H1 (cell line): ENCODE measurements at regions not wholly inside any gene's neighbourhood (a gene's known extent, or its start where the extent isn't known, plus 50 kb on each side); places are given as distances from the start of the nearest gene placed in this dataset.

ENCODE experiments used
- CTCF ChIA-PET: fragments of 300-600 bp; sonication (Branson Sonifier 250); formaldehyde crosslinking; loops from one replicate; lab custom pipeline; 2021; ENCODE audit not compliant: partially characterized antibody; lab: Charles Lee
- POLR2A ChIA-PET: fragments of 300-600 bp; sonication (Branson Sonifier 250); formaldehyde crosslinking; loops from one replicate; lab custom pipeline; 2021; ENCODE audit warnings: inconsistent platforms; ENCODE audit not compliant: partially characterized antibody; lab: Charles Lee
- DNase-seq, 2 experiments: peaks; one replicate each; pipeline versions ENCODE4 v3.0.0 to v3.0.0-alpha.2; 2010 to 2022; ENCODE audit warnings: low spot score in 2 of 2, low read depth in 1 of 2, mixed read lengths in 1 of 2
- FAIRE-seq: peaks from 2 replicates; lab custom pipeline; 2011; peaks lifted over from hg19 to GRCh38; lab: Jason Lieb, UNC
- H2AFZ ChIP-seq: 2 replicates; pipeline ENCODE4 v1.8.1; 2012; ENCODE audit warnings: low read length, inconsistent platforms
- H2AK5ac ChIP-seq: 2 replicates; pipeline ENCODE4 v1.6.1; 2013; ENCODE audit warnings: low read depth, low read length
- H2BK120ac ChIP-seq: replicated peaks from 2 replicates; pipeline ENCODE3; 2013; ENCODE audit warnings: low read depth, low read length, inconsistent platforms
- H2BK12ac ChIP-seq: 2 replicates; pipeline ENCODE4 v1.6.1; 2013; ENCODE audit warnings: low read depth, low read length
- H2BK15ac ChIP-seq: 2 replicates; pipeline ENCODE4 v1.6.1; 2013; ENCODE audit warnings: low read length
- H2BK20ac ChIP-seq: 2 replicates; pipeline ENCODE4 v1.6.1; 2013; ENCODE audit warnings: low read length
- H2BK5ac ChIP-seq: 2 replicates; pipeline ENCODE4 v1.6.1; 2013; ENCODE audit warnings: low read depth, low read length
- H3K14ac ChIP-seq: 2 replicates; pipeline ENCODE4 v1.6.1; 2013; ENCODE audit warnings: inconsistent platforms; ENCODE audit not compliant: insufficient read length
- H3K18ac ChIP-seq: 2 replicates; pipeline ENCODE4 v1.6.1; 2013; ENCODE audit warnings: low read length; ENCODE audit errors: extremely low read depth
- H3K23ac ChIP-seq: 2 replicates; pipeline ENCODE4 v1.6.1; 2013; ENCODE audit warnings: inconsistent platforms; ENCODE audit not compliant: insufficient read length
- H3K23me2 ChIP-seq: 2 replicates; pipeline ENCODE4 v1.6.1; 2013; ENCODE audit warnings: low read depth, low read length
- H3K27ac ChIP-seq: 2 replicates; pipeline ENCODE4 v1.6.1; 2011; ENCODE audit warnings: low read depth, low read length, inconsistent platforms
- H3K27me3 ChIP-seq, 4 experiments: replicated peaks in 1 of 4; 1 replicate in 1 of 4; 2 replicates in 3 of 4; pipeline versions ENCODE4 v1.6.1 to v1.8.1; 2011 to 2013; ENCODE audit warnings: low read length in 3 of 4, mild to moderate bottlenecking in 3 of 4, inconsistent platforms in 2 of 4, mixed read lengths in 2 of 4, moderate library complexity in 1 of 4; ENCODE audit not compliant: control insufficient read depth in 3 of 4, insufficient read depth in 3 of 4; ENCODE audit errors: extremely low read depth in 1 of 4
- H3K36me3 ChIP-seq, 4 experiments: 2 replicates each; pipeline versions ENCODE4 v1.6.1 to v1.8.1; 2011 to 2013; ENCODE audit warnings: mild to moderate bottlenecking in 4 of 4, low read length in 3 of 4, moderate library complexity in 2 of 4, control low read depth in 1 of 4, inconsistent platforms in 1 of 4; ENCODE audit not compliant: insufficient read depth in 4 of 4, control insufficient read depth in 2 of 4
- H3K4ac ChIP-seq: replicated peaks from 2 replicates; pipeline ENCODE3; 2013; ENCODE audit warnings: low read length, low read depth, mixed read lengths, inconsistent platforms; ENCODE audit not compliant: insufficient read length
- H3K4me1 ChIP-seq, 4 experiments: replicated peaks in 1 of 4; 1 replicate in 1 of 4; 2 replicates in 3 of 4; pipeline versions ENCODE4 v1.6.1 to v1.8.1; 2011 to 2013; ENCODE audit warnings: low read length in 3 of 4, inconsistent platforms in 2 of 4, mixed read lengths in 1 of 4; ENCODE audit not compliant: insufficient read depth in 4 of 4, control insufficient read depth in 3 of 4
- H3K4me2 ChIP-seq, 2 experiments: 2 replicates each; pipeline versions ENCODE4 v1.6.1 to v1.8.1; 2011 to 2013; ENCODE audit warnings: low read depth in 2 of 2, low read length in 2 of 2, control low read depth in 1 of 2, inconsistent platforms in 1 of 2, mild to moderate bottlenecking in 1 of 2; ENCODE audit not compliant: insufficient read depth in 1 of 2
- H3K4me3 ChIP-seq, 4 experiments: fragments of 200-600, 300-600 bp in 1 of 4; sonication (generic), shearing (Covaris generic), sonication (Bioruptor Twin) in 1 of 4; 2 replicates each; pipeline versions ENCODE4 v1.5.1 to v1.8.1; 2011 to 2016; ENCODE audit warnings: low read length in 4 of 4, low read depth in 3 of 4, control low read depth in 2 of 4, inconsistent platforms in 2 of 4, mild to moderate bottlenecking in 2 of 4, mixed read lengths in 1 of 4, moderate library complexity in 1 of 4; ENCODE audit not compliant: insufficient read depth in 2 of 4; ENCODE audit errors: extremely low read depth in 1 of 4
- H3K56ac ChIP-seq: replicated peaks from 2 replicates; pipeline ENCODE3; 2013; ENCODE audit warnings: low read depth, mild to moderate bottlenecking, mixed read lengths, low read length, inconsistent platforms; ENCODE audit not compliant: insufficient read length
- H3K79me1 ChIP-seq: 2 replicates; pipeline ENCODE4 v1.6.1; 2013; ENCODE audit warnings: low read depth, low read length, control low read depth
- H3K79me2 ChIP-seq, 2 experiments: 2 replicates each; pipeline versions ENCODE4 v1.6.1 to v1.8.1; 2012 to 2013; ENCODE audit warnings: low read length in 2 of 2, mild to moderate bottlenecking in 2 of 2, inconsistent platforms in 1 of 2; ENCODE audit not compliant: insufficient read depth in 2 of 2, control insufficient read depth in 1 of 2
- H3K9ac ChIP-seq, 4 experiments: replicated peaks in 1 of 4; 1 replicate in 1 of 4; 2 replicates in 3 of 4; pipeline versions ENCODE4 v1.6.1 to v1.8.1; 2011 to 2013; ENCODE audit warnings: low read depth in 3 of 4, low read length in 3 of 4, control low read depth in 2 of 4, mild to moderate bottlenecking in 2 of 4, moderate library complexity in 2 of 4, inconsistent platforms in 1 of 4; ENCODE audit errors: extremely low read depth in 1 of 4
- H3K9me3 ChIP-seq, 2 experiments: 2 replicates each; pipeline versions ENCODE4 v1.6.1 to v1.8.1; 2012 to 2013; ENCODE audit warnings: mild to moderate bottlenecking in 2 of 2, moderate library complexity in 2 of 2, control low read depth in 1 of 2, inconsistent platforms in 1 of 2, low read depth in 1 of 2, low read length in 1 of 2, mixed read lengths in 1 of 2; ENCODE audit not compliant: insufficient read depth in 2 of 2
- H4K20me1 ChIP-seq, 2 experiments: replicated peaks in 1 of 2; 2 replicates each; pipeline versions ENCODE3 to v1.8.1; 2011 to 2013; ENCODE audit warnings: inconsistent platforms in 2 of 2, low read length in 2 of 2, mild to moderate bottlenecking in 1 of 2; ENCODE audit not compliant: insufficient read depth in 2 of 2, control insufficient read depth in 1 of 2
- H4K5ac ChIP-seq: 2 replicates; pipeline ENCODE4 v1.6.1; 2013; ENCODE audit warnings: low read length, low read depth, mixed read lengths, inconsistent platforms; ENCODE audit not compliant: insufficient read length
- H4K8ac ChIP-seq: 2 replicates; pipeline ENCODE4 v1.8.0; 2013; ENCODE audit warnings: mild to moderate bottlenecking, moderate library complexity, low read length, inconsistent platforms; ENCODE audit not compliant: insufficient read depth; ENCODE audit errors: extremely low read depth
- H4K91ac ChIP-seq: replicated peaks from 2 replicates; pipeline ENCODE3; 2013; ENCODE audit warnings: low read length, mixed read lengths, inconsistent platforms; ENCODE audit not compliant: insufficient read length
- ATF2 ChIP-seq: IDR thresholded peaks from 2 replicates; pipeline ENCODE4 v1.6.1; 2012; ENCODE audit warnings: low read length, inconsistent platforms
- BRCA1 ChIP-seq: IDR thresholded peaks from 2 replicates; pipeline ENCODE4 v1.6.1; 2012; ENCODE audit warnings: low read depth, low read length, improper control_type of control experiment
- EGR1 ChIP-seq: IDR thresholded peaks from 2 replicates; pipeline ENCODE4 v1.6.1; 2011; ENCODE audit warnings: low read depth, low read length, borderline replicate concordance
- EP300 ChIP-seq, 2 experiments: IDR thresholded peaks; 1 replicate in 1 of 2; 2 replicates in 1 of 2; pipeline ENCODE4 v1.6.1; 2011 to 2012; ENCODE audit warnings: low read depth in 2 of 2, low read length in 2 of 2, mild to moderate bottlenecking in 2 of 2, borderline replicate concordance in 1 of 2, inconsistent platforms in 1 of 2, moderate library complexity in 1 of 2
- EZH2 ChIP-seq: fragments of 200-600 bp; sonication (generic); IDR thresholded peaks from 2 replicates; pipeline ENCODE4 v1.7.1; 2012; ENCODE audit warnings: low read depth, mild to moderate bottlenecking, moderate library complexity, low read length, inconsistent platforms; ENCODE audit not compliant: severe bottlenecking
- HDAC2 ChIP-seq, 2 experiments: fragments of 300-600 bp in 1 of 2; sonication (generic) in 1 of 2; IDR thresholded peaks; 2 replicates each; pipeline ENCODE4 v1.6.1; 2011 to 2012; ENCODE audit warnings: low read depth in 2 of 2, low read length in 2 of 2, mild to moderate bottlenecking in 2 of 2, moderate library complexity in 2 of 2, borderline replicate concordance in 1 of 2, inconsistent platforms in 1 of 2
- POLR2AphosphoS5 ChIP-seq: IDR thresholded peaks from 2 replicates; pipeline ENCODE4 v1.6.1; 2011; ENCODE audit warnings: low read depth, low read length
- POU5F1 ChIP-seq: IDR thresholded peaks from 2 replicates; pipeline ENCODE4 v1.6.1; 2011; ENCODE audit warnings: low read depth, mild to moderate bottlenecking, low read length, moderate library complexity
- SIRT6 ChIP-seq: IDR thresholded peaks from one replicate; pipeline ENCODE4 v1.7.1; 2012; ENCODE audit warnings: low read length, inconsistent platforms
- SP1 ChIP-seq: IDR thresholded peaks from 2 replicates; pipeline ENCODE4 v1.6.1; 2011; ENCODE audit warnings: low read depth, low read length
- TCF12 ChIP-seq: IDR thresholded peaks from 2 replicates; pipeline ENCODE4 v1.6.1; 2011; ENCODE audit warnings: low read depth, mild to moderate bottlenecking, low read length
- WGBS, 2 experiments: shearing (Covaris generic) in 1 of 2; methylation state at CpG; one replicate each; pipeline versions ENCODE4 v1.1.6 to v1.1.7; 2013 to 2015; ENCODE audit warnings: low lambda C conversion rate in 2 of 2, mixed read lengths in 2 of 2, inconsistent platforms in 1 of 2, low coverage in 1 of 2, missing lambda C conversion rate in 1 of 2; ENCODE audit not compliant: insufficient replicate concordance in 2 of 2, insufficient coverage in 1 of 2, insufficient read length in 1 of 2; ENCODE audit errors: extremely low coverage in 1 of 2, missing lambda C conversion rate in 1 of 2; 5-methylcytosine and 5-hydroxymethylcytosine counted together

DNA sequence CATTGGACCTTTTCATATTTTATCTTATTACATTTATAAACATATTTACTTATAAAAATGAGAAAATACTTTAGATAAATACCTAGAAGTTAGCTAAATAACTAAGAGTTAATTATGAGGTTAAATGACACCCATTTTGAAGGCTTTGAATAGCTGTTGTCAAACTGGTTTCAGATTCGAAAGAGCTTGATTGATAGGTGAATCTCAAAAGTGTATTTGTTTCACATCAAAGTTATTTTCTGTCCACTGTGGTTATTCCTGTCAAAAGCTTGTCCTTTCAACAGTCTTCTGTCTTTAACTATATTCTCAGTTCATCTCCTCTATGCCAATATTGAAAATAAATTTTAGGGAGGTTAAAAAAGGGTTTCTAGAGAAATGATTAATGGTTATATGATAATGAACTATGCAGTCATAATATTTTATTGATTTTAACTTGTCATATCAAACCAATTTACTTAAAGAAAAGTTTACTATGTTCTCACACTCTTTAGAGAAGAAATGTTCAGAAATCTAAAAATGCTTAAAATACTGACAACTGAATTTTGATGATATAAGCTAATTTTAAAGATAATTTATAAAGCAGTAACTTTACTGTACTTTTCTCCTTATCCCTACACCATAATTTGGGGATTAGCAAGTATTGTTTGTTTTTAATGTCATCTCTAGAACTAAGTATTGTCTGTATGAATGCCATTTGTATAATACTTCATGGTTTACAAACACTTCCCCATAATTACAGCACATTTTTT is 72.0 kb upstream of the FOXP2 start:
- H4K5ac ChIP-seq = no peak overlapping the region
- H3K4me3 ChIP-seq = no peak overlapping the region
- WGBS, 2 experiments = 96% methylated on average over 1 of the region's 1 CpG; no CpG with 5 or more reads in 1 of the 2 experiments
- H2BK5ac ChIP-seq = no peak overlapping the region
- no peaks in the 10 kb centered on the region for H3K36me3 ChIP-seq
- no peak overlapping the region for H3K14ac ChIP-seq
- no peak overlapping the region for H2BK20ac ChIP-seq
- H3K9ac ChIP-seq = no peak overlapping the region
- no peak overlapping the region for H2BK120ac ChIP-seq
- FAIRE-seq (no peak), DNase-seq (no peak)
- CTCF ChIA-PET = interaction anchor here (0.6 kb wide), 1 partner anchor 18 kb away, joined by 3 read pairs; no protein-coding TSS in a partner anchor
- no peak overlapping the region for H3K4me2 ChIP-seq
- H3K23me2 ChIP-seq = no peaks in the 10 kb centered on the region
- H3K79me1 ChIP-seq = no peaks in the 10 kb centered on the region
- no peak overlapping the region for H3K23ac ChIP-seq
- no peaks in the 10 kb centered on the region for H3K79me2 ChIP-seq
- no peak overlapping the region for H4K91ac ChIP-seq
- POLR2A ChIA-PET = no interaction called here
- no peak overlapping the region for H3K27ac ChIP-seq
- no peak overlapping the region for H4K8ac ChIP-seq
- no peaks in the 10 kb centered on the region for H3K27me3 ChIP-seq
- H2AK5ac ChIP-seq = no peak overlapping the region
- H3K56ac ChIP-seq = no peak overlapping the region
- H2BK12ac ChIP-seq = no peak overlapping the region
- no peak overlapping the region for H2BK15ac ChIP-seq
- TF ChIP-seq EZH2 (no peak), SP1 (no peak), EGR1 (no peak), ATF2 (no peak), POLR2AphosphoS5 (no peak), POU5F1 (no peak), HDAC2 (IDR thresholded peaks at IDR 0.05; ENCODE audit: borderline replicate concordance in 1 of 2, low read depth in 2 of 2, low read length in 2 of 2) (no peak), TCF12 (no peak), BRCA1 (no peak), EP300 (IDR thresholded peaks at IDR 0.05; ENCODE audit: borderline replicate concordance in 1 of 2, low read depth in 2 of 2, low read length in 2 of 2) (no peak), SIRT6 (no peak)
- H3K4ac ChIP-seq = no peak overlapping the region
- H3K18ac ChIP-seq = no peak overlapping the region
- H3K4me1 ChIP-seq = no peaks in the 10 kb centered on the region
- no peaks in the 10 kb centered on the region for H3K9me3 ChIP-seq
- H2AFZ ChIP-seq = no peak overlapping the region
- H4K20me1 ChIP-seq = no peaks in the 10 kb centered on the region
